PFSK-1 (cell line): ENCODE measurements at regions not wholly inside any gene's neighbourhood (a gene's known extent, or its start where the extent isn't known, plus 50 kb on each side); places are given as distances from the start of the nearest gene placed in this dataset.

Source experiments
- FOXP2 ChIP-seq: optimal IDR thresholded peaks from 2 replicates; pipeline ENCODE3; 2011; ENCODE audit warnings: borderline replicate concordance, control low read depth, inconsistent platforms; ENCODE audit not compliant: insufficient read depth; ENCODE audit errors: extremely low read length, extremely low read depth
- POLR2AphosphoS5 ChIP-seq: IDR thresholded peaks from 2 replicates; pipeline ENCODE4 v1.6.1; 2012; ENCODE audit warnings: low read depth, mild to moderate bottlenecking, control low read depth, low read length, moderate library complexity
- REST ChIP-seq, 2 experiments: IDR thresholded peaks; 2 replicates each; pipeline versions ENCODE4 v1.6.1 to v1.8.0; 2011 to 2012; ENCODE audit warnings: low read depth in 2 of 2, low read length in 2 of 2, control low read depth in 1 of 2, inconsistent platforms in 1 of 2, mild to moderate bottlenecking in 1 of 2, moderate library complexity in 1 of 2; ENCODE audit not compliant: insufficient read depth in 1 of 2
- SIN3A ChIP-seq: IDR thresholded peaks from 2 replicates; pipeline ENCODE4 v1.6.1; 2012; ENCODE audit warnings: mild to moderate bottlenecking, low read length, moderate library complexity, borderline replicate concordance; ENCODE audit not compliant: insufficient read depth
- TAF1 ChIP-seq: IDR thresholded peaks from 2 replicates; pipeline ENCODE4 v1.6.1; 2012; ENCODE audit warnings: low read length, control low read depth, borderline replicate concordance; ENCODE audit not compliant: insufficient read depth

GRCh38 chr1:188325211-188325610 is 1496.5 kb downstream of the PLA2G4A start:
- no peak for TF ChIP-seq REST (IDR thresholded peaks at IDR 0.05; ENCODE audit: insufficient read depth in 1 of 2, low read depth in 2 of 2, low read length in 2 of 2)
- no peak for TF ChIP-seq POLR2AphosphoS5
- no peak for TF ChIP-seq FOXP2
- TF ChIP-seq TAF1 = no peak
- TF ChIP-seq SIN3A = no peak

- no peak for TF ChIP-seq REST (IDR thresholded peaks at IDR 0.05; ENCODE audit: insufficient read depth in 1 of 2, low read depth in 2 of 2, low read length in 2 of 2)
- TF ChIP-seq TAF1 = no peak
- no peak for TF ChIP-seq SIN3A
- TF ChIP-seq POLR2AphosphoS5 = no peak
- TF ChIP-seq FOXP2 = no peak
Measured at GRCh38 chr1:188343914-188344313, 1515.2 kb downstream of the PLA2G4A start.

GRCh38 chr1:188350104-188350503 is 1521.4 kb downstream of the PLA2G4A start:
- TF ChIP-seq POLR2AphosphoS5 (no peak), REST (IDR thresholded peaks at IDR 0.05; ENCODE audit: insufficient read depth in 1 of 2, low read depth in 2 of 2, low read length in 2 of 2) (no peak), SIN3A (no peak), FOXP2 (no peak), TAF1 (no peak)

GRCh38 chr1:188355082-188355481 is 1526.3 kb downstream of the PLA2G4A start:
- no peak for TF ChIP-seq REST (IDR thresholded peaks at IDR 0.05; ENCODE audit: insufficient read depth in 1 of 2, low read depth in 2 of 2, low read length in 2 of 2)
- no peak for TF ChIP-seq FOXP2
- no peak for TF ChIP-seq POLR2AphosphoS5

- TF ChIP-seq SIN3A (no peak), REST (IDR thresholded peaks at IDR 0.05; ENCODE audit: insufficient read depth in 1 of 2, low read depth in 2 of 2, low read length in 2 of 2) (no peak), FOXP2 (no peak), POLR2AphosphoS5 (no peak), TAF1 (no peak)
Measured at GRCh38 chr1:188355847-188356246, 1527.1 kb downstream of the PLA2G4A start.
